OCI-LY7 (cell line): ENCODE measurements at regions not wholly inside any gene's neighbourhood (a gene's known extent, or its start where the extent isn't known, plus 50 kb on each side); places are given as distances from the start of the nearest gene placed in this dataset.

Experiments used
- EZH2phosphoT487 ChIP-seq: fragments of 200-600 bp; sonication (generic); IDR thresholded peaks from 2 replicates; pipeline ENCODE4 v1.6.1; 2018; ENCODE audit warnings: low read depth, borderline replicate concordance, mild to moderate bottlenecking, mixed run types, antibody characterized with exemption, low read length, moderate library complexity, mixed read lengths
- TF ChIP-seq, protein P1 (sequence below): fragments of 200-600 bp; sonication (generic); conservative IDR thresholded peaks from 2 replicates; pipeline ENCODE4 v1.5.1; 2014; ENCODE audit warnings: mild to moderate bottlenecking, antibody characterized with exemption, low read length, moderate library complexity, mixed read lengths

DNA sequence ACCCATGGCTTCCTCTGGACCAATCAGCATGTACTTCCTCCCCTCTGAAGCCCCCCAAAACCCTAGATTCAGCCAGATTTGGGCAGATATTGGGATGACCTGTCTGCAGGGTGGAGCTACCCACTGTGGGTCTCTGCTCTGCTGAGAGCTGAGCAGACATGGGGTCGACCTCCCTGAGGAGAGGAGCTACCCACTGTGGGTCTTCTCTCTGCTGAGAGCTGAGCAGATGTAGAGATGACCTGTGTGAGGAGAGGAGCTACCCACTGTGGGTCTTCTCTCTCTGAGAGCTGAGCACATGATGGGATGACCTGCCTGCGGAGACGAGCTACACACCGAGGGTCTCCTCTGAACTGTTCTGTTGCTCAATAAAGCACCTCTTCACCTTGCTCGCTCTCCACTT, 89.6 kb downstream of the CAVIN4 start:
- TF ChIP-seq, protein P1, sequence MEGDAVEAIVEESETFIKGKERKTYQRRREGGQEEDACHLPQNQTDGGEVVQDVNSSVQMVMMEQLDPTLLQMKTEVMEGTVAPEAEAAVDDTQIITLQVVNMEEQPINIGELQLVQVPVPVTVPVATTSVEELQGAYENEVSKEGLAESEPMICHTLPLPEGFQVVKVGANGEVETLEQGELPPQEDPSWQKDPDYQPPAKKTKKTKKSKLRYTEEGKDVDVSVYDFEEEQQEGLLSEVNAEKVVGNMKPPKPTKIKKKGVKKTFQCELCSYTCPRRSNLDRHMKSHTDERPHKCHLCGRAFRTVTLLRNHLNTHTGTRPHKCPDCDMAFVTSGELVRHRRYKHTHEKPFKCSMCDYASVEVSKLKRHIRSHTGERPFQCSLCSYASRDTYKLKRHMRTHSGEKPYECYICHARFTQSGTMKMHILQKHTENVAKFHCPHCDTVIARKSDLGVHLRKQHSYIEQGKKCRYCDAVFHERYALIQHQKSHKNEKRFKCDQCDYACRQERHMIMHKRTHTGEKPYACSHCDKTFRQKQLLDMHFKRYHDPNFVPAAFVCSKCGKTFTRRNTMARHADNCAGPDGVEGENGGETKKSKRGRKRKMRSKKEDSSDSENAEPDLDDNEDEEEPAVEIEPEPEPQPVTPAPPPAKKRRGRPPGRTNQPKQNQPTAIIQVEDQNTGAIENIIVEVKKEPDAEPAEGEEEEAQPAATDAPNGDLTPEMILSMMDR: no peak
- no peak for TF ChIP-seq EZH2phosphoT487
